Hepatocyte (in vitro differentiated cells): ENCODE measurements at regions not wholly inside any gene's neighbourhood (a gene's known extent, or its start where the extent isn't known, plus 50 kb on each side); places are given as distances from the start of the nearest gene placed in this dataset.

Experiments used
- DNase-seq: peaks from one replicate; pipeline ENCODE4 v3.0.0-alpha.2; 2016; ENCODE audit warnings: low spot score
- H2AFZ ChIP-seq: fragments of 200-600 bp; sonication (generic); 2 replicates; pipeline ENCODE4 v1.6.0; 2016; ENCODE audit warnings: antibody characterized with exemption, mild to moderate bottlenecking
- H3K27ac ChIP-seq: fragments of 200-600 bp; sonication (generic); 2 replicates; pipeline ENCODE4 v1.5.1; 2016; ENCODE audit warnings: mild to moderate bottlenecking
- H3K27me3 ChIP-seq: fragments of 200-600 bp; sonication (generic); 2 replicates; pipeline ENCODE4 v1.6.1; 2016
- H3K36me3 ChIP-seq: fragments of 200-600 bp; sonication (generic); replicated peaks from 2 replicates; pipeline ENCODE4 v1.5.1; 2016; ENCODE audit warnings: low read depth; ENCODE audit not compliant: insufficient read depth
- H3K4me1 ChIP-seq: fragments of 200-600 bp; sonication (generic); 2 replicates; pipeline ENCODE4 v1.5.1; 2016; ENCODE audit warnings: mild to moderate bottlenecking, moderate library complexity; ENCODE audit not compliant: insufficient read depth
- H3K4me2 ChIP-seq: fragments of 200-600 bp; sonication (generic); 2 replicates; pipeline ENCODE4 v1.6.0; 2016
- H3K4me3 ChIP-seq: fragments of 200-600 bp; sonication (generic); 2 replicates; pipeline ENCODE4 v1.5.1; 2016; ENCODE audit warnings: mild to moderate bottlenecking
- H3K79me2 ChIP-seq: fragments of 200-600 bp; sonication (generic); 2 replicates; pipeline ENCODE4 v1.6.0; 2017; ENCODE audit warnings: mild to moderate bottlenecking
- H3K9me2 ChIP-seq: fragments of 200-600 bp; sonication (generic); replicated peaks from 2 replicates; pipeline ENCODE4 v1.6.0; 2017; ENCODE audit warnings: mild to moderate bottlenecking; ENCODE audit not compliant: insufficient read depth
- H3K9me3 ChIP-seq: fragments of 200-600 bp; sonication (generic); 2 replicates; pipeline ENCODE4 v1.5.1; 2016; ENCODE audit warnings: low read depth, mild to moderate bottlenecking
- H4K20me1 ChIP-seq: fragments of 200-600 bp; sonication (generic); 2 replicates; pipeline ENCODE4 v1.6.0; 2016; ENCODE audit warnings: mild to moderate bottlenecking; ENCODE audit not compliant: insufficient read depth, poor library complexity, severe bottlenecking
- EZH2 ChIP-seq: fragments of 200-600 bp; sonication (generic); IDR thresholded peaks from 2 replicates; pipeline ENCODE4 v1.6.1; 2016; ENCODE audit warnings: antibody characterized with exemption, mild to moderate bottlenecking, borderline replicate concordance
- EZH2phosphoT487 ChIP-seq: fragments of 200-600 bp; sonication (generic); IDR thresholded peaks from one replicate; pipeline ENCODE4 v1.6.1; 2018; ENCODE audit warnings: antibody characterized with exemption, mild to moderate bottlenecking, low read depth, moderate library complexity; ENCODE audit not compliant: unreplicated experiment, severe bottlenecking
- WGBS: methylation state at CpG from one replicate; pipeline ENCODE4 v1.1.6; 2016; ENCODE audit warnings: low lambda C conversion rate; ENCODE audit errors: missing lambda C conversion rate; 5-methylcytosine and 5-hydroxymethylcytosine counted together
- TF ChIP-seq, protein P1 (sequence below): fragments of 200-600 bp; sonication (generic); IDR thresholded peaks from 2 replicates; pipeline ENCODE4 v1.5.1; 2016; ENCODE audit warnings: antibody characterized with exemption, mild to moderate bottlenecking; ENCODE audit not compliant: poor library complexity

DNA sequence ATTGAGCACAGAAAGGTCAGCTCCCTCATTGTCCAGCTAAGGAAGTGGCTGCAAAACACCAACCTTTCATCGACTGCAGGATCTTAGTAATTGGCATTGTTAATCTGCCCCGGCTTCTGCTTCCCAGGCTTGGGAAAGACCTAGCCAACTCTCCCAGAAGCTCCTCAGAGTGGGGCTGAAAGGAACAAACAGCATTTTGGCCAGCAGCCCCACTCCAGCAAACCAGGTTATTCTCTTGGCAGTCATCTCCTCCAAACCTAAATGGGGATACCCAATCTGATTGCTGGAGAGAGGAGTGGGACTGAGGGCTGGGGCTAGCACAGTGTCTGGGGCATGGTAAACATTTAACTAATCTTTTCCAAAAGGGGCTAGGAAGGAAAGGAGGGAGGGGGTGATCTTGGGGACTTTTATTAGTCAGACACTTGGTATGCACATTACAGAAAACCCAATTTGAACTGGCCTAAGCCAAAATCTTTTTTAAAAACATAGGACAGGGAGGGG lies 294.4 kb downstream of the MN1 start:
- H3K4me1 ChIP-seq = peaks cover 4% of the 10 kb centered on the region
- TF ChIP-seq, protein P1, sequence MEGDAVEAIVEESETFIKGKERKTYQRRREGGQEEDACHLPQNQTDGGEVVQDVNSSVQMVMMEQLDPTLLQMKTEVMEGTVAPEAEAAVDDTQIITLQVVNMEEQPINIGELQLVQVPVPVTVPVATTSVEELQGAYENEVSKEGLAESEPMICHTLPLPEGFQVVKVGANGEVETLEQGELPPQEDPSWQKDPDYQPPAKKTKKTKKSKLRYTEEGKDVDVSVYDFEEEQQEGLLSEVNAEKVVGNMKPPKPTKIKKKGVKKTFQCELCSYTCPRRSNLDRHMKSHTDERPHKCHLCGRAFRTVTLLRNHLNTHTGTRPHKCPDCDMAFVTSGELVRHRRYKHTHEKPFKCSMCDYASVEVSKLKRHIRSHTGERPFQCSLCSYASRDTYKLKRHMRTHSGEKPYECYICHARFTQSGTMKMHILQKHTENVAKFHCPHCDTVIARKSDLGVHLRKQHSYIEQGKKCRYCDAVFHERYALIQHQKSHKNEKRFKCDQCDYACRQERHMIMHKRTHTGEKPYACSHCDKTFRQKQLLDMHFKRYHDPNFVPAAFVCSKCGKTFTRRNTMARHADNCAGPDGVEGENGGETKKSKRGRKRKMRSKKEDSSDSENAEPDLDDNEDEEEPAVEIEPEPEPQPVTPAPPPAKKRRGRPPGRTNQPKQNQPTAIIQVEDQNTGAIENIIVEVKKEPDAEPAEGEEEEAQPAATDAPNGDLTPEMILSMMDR = no peak
- no peak for TF ChIP-seq EZH2phosphoT487
- H3K4me2 ChIP-seq = no peak overlapping the region
- H3K36me3 ChIP-seq = no peaks in the 10 kb centered on the region
- no peaks in the 10 kb centered on the region for H3K9me3 ChIP-seq
- no peak overlapping the region for H3K27ac ChIP-seq
- H3K79me2 ChIP-seq = no peaks in the 10 kb centered on the region
- no peaks in the 10 kb centered on the region for H4K20me1 ChIP-seq
- no peak for DNase-seq
- H3K9me2 ChIP-seq = no peaks in the 10 kb centered on the region
- 79% methylated on average over 2 of the region's 2 CpGs for WGBS
- no peak overlapping the region for H2AFZ ChIP-seq
- H3K27me3 ChIP-seq = no peaks in the 10 kb centered on the region
- no peak overlapping the region for H3K4me3 ChIP-seq

DNA sequence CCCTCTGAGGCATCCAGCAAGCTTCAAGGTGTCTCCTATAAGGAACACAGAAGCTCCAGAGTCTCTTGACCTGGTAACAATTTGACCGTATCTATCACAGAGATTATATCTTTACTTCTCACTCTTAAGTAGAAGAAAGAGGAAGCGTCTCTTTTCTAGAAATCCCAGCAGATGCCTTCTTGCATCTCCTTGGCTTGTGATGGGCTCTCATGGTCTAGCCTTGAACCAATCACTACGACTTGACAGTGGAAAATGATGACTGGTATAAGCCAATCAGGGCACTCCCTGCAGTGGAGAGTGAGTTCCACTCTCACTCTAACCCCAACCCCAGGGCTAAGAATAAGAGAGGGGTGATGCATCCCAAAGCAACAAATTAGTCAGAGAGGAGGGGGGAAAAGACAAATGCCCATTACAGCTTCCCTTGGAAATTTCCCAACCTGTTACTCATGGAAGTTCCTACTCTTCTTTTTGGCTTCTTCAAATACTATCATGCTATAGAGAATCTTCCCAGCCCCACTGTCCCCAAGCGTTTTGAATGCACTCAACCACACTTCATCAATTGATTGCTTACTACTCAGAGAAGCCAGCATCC lies 293.5 kb downstream of the MN1 start:
- no peaks in the 10 kb centered on the region for H3K36me3 ChIP-seq
- WGBS = 89% methylated on average over 4 of the region's 4 CpGs
- no peaks in the 10 kb centered on the region for H4K20me1 ChIP-seq
- H3K9me3 ChIP-seq = no peaks in the 10 kb centered on the region
- TF ChIP-seq EZH2 (no peak), EZH2phosphoT487 (no peak)
- TF ChIP-seq, protein P1 = no peak
- H3K9me2 ChIP-seq = no peaks in the 10 kb centered on the region
- H3K27me3 ChIP-seq = no peaks in the 10 kb centered on the region
- H3K27ac ChIP-seq = no peak overlapping the region
- H3K79me2 ChIP-seq = no peaks in the 10 kb centered on the region
- no peak overlapping the region for H3K4me3 ChIP-seq
- DNase-seq = no peak
- no peak overlapping the region for H2AFZ ChIP-seq
- H3K4me1 ChIP-seq = peaks cover 5% of the 10 kb centered on the region
- H3K4me2 ChIP-seq = no peak overlapping the region

DNA sequence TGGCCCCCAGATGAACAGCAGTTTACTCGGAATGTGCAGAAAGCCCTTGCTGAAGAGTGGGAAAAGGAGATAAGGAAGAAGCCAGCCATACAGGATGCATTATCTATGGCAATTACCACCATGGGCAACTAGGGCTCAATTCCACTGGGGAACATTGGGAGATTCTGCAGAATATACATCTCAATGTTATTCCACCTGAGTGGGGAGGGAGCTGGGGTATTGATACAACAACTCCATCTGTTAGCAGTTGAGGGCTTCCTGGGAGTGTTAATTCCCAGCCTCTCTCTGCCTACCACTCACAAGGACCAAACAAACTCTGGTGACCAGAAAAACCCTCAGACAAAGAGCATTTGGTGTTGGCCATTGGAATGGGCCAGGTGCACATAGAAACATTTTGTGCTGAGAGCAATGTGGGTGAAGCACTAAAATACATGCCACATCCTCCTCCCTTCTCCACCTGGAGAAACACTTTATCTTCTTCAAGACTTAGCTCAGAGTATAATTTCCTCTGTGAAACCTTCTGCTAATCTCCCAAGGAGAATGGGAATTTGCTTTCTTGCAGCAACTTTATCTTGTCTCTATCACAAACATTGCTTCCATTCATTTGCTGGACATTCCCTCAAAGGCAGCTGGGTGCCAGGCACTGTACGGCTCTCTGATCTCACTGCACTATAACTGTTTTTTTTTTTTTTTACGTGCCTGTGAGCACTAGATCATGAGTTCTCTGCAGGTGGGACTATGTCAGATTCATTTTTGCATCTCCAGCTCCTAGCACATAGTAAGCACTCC lies 292.2 kb downstream of the MN1 start:
- H3K27me3 ChIP-seq = no peaks in the 10 kb centered on the region

DNA sequence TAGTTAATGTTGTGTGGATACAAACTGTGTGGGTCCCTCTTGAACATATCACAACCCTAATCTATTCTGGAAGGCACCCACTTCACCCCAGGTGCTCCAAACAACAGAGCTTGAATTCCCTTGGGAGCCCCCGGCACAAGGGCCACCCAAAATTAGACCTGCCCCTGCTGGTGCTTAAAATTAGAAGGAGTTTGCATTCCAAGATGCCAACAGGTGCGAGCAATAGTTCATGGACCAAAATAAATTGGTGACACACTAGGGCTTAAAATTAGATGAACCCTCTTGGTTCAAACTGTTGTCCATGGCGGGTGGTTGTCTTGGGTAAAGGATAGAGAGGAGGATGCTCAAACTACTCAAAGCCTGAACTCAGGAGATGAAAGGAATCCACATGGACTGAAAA lies 291.5 kb downstream of the MN1 start:
- TF ChIP-seq EZH2phosphoT487 = no peak
- no peak for TF ChIP-seq EZH2
- TF ChIP-seq, protein P1 = no peak
- Histone ChIP-seq H3K4me1 (peaks cover 5% of the 10 kb centered on the region), H3K4me3 (no peak overlapping the region), H3K9me3 (no peaks in the 10 kb centered on the region), H3K36me3 (no peaks in the 10 kb centered on the region), H3K4me2 (no peak overlapping the region), H3K27ac (no peak overlapping the region), H3K79me2 (no peaks in the 10 kb centered on the region), H4K20me1 (no peaks in the 10 kb centered on the region), H3K27me3 (no peaks in the 10 kb centered on the region), H2AFZ (no peak overlapping the region), H3K9me2 (no peaks in the 10 kb centered on the region)
- DNase-seq = no peak
- WGBS = 87% methylated on average over 3 of the region's 3 CpGs

More for the DNA sequence above, 292.2 kb downstream of the MN1 start:
- Histone ChIP-seq H2AFZ (no peak overlapping the region), H3K4me2 (no peak overlapping the region), H3K4me3 (no peak overlapping the region), H3K36me3 (no peaks in the 10 kb centered on the region), H3K4me1 (peaks cover 5% of the 10 kb centered on the region), H3K79me2 (no peaks in the 10 kb centered on the region), H4K20me1 (no peaks in the 10 kb centered on the region), H3K9me3 (no peaks in the 10 kb centered on the region), H3K27ac (no peak overlapping the region), H3K9me2 (no peaks in the 10 kb centered on the region)
- 65% methylated on average over 3 of the region's 3 CpGs for WGBS
- TF ChIP-seq EZH2 = no peak
- no peak for DNase-seq
